ENCODE measurements at regions not wholly inside any gene's neighbourhood (a gene's known extent, or its start where the extent isn't known, plus 50 kb on each side); places are given as distances from the start of the nearest gene placed in this dataset.

DNA sequence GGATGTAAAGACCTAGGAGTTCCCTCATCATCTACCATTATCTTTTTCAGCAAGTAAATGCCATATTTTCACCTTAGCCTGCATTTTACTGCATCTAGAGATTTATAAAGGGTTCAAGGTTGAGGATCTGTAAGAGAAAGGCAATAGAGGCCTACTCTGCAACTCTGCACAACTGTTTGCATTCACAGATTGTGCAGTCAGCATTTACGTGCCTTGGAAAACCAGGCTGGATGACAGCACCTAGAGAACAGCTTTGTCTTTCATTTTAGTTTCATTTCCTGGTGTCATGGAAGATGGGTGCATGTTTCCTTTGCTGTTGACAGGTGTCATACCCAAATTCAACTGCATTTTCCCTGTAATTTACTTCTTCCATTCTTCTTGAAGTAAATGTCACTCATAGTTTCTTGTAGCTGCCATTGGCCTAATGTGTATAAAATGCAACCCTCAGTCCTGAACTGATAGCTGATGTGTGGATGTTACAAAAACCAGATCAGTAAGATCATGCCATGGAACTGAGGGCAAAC, 817.5 kb downstream of the SQOR start:
- H3K36me3 Mint-ChIP-seq (ENCODE audit: insufficient read depth): no peaks in the 10 kb centered on the region
- no peaks in the 10 kb centered on the region for H3K27me3 Mint-ChIP-seq
- H3K27ac Mint-ChIP-seq: no peak overlapping the region
- peaks cover 3 to 7% of the 10 kb centered on the region in 2 donors for H3K9me3 Mint-ChIP-seq
- ATAC-seq (replicated peaks) (no peak), DNase-seq (no peak)
- no peaks in the 10 kb centered on the region for H3K4me1 Mint-ChIP-seq (ENCODE audit: low read depth in 2 of 2)
- no peak overlapping the region for H3K4me3 Mint-ChIP-seq

DNA sequence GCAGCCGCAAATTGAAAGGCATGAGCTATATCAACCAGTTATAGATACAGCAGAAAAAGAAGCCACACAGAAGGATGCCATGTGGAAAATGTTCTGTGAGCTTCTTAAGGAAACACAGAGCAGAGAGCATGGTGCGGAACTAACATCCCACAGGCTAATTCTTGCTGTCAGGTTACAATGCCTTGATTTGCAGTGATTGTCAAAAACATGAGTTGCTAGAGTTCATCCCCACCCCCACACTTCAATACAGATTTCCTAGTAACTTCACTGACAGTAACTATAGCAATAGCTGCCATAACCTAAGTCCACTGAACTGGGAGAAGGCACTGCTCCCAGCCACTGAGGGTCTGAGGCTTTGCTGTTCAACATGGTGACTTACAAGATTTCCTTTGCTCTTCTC, 821.6 kb downstream of the SQOR start:
- Mint-ChIP-seq H3K27me3 (no peaks in the 10 kb centered on the region), H3K4me1 (ENCODE audit: low read depth in 2 of 2) (no peaks in the 10 kb centered on the region), H3K36me3 (ENCODE audit: insufficient read depth) (no peaks in the 10 kb centered on the region), H3K27ac (no peak overlapping the region), H3K4me3 (no peak overlapping the region), H3K9me3 (peaks cover 0 to 3% of the 10 kb centered on the region in 2 donors)
- ATAC-seq (replicated peaks): no peak
- no peak for DNase-seq

DNA sequence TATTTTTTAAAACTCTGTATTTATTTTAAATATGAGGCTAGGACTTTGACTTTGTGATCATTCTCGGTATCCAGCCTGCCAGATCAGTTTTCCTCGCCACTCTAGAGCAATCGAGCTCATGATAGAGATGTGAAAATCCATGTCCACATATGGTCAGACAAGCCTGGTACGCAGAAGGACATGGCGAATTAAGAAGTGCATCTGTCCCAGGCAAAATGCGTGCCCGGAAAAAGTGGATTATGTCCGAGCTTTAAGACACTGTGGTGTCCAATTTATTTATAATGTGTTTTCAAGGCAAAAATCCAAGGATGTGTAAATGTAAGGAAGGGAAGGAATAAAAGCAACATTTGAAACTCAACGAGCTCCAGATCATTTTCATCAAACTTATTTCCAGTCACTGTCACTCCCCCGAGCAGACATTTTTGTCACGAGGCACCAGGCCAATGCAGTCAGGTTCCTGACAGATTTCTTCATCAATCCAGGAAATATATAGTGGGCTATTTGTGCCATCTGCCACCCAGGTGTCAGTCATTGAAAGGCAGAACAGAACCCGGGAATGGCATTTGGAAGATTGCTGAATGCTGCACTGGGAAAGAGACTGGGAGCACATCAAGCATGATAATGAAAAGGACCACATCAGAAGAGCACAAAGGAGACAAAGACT, 825.7 kb downstream of the SQOR start:
- DNase-seq (no peak), ATAC-seq (replicated peaks) (no peak)
- peaks cover 0 to 2% of the 10 kb centered on the region in 2 donors for H3K9me3 Mint-ChIP-seq
- H3K27me3 Mint-ChIP-seq: no peaks in the 10 kb centered on the region
- H3K27ac Mint-ChIP-seq: no peak overlapping the region
- no peak overlapping the region for H3K4me3 Mint-ChIP-seq
- H3K36me3 Mint-ChIP-seq (ENCODE audit: insufficient read depth): no peaks in the 10 kb centered on the region
- no peaks in the 10 kb centered on the region for H3K4me1 Mint-ChIP-seq (ENCODE audit: low read depth in 2 of 2)

DNA sequence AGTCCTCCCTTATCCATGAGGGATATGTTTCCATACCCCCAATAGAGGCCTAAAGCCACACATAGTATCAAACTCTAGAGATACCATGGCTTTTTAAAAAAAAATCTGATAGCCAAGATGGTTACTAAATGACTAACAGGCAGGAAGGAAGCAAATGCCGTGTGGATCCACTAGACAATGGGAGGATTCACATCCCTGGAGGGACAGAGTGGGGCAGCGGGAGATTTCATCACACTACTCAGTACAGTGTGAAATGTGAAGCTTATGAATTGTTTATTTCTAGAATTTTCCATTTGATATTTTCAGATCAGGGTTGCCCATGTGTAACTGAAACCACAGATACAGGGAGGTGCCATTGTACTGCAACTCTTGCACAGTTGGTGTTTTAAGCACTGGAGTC, 826.6 kb downstream of the SQOR start:
- Mint-ChIP-seq H3K4me3 (no peak overlapping the region), H3K4me1 (ENCODE audit: low read depth in 2 of 2) (no peaks in the 10 kb centered on the region), H3K27me3 (no peaks in the 10 kb centered on the region), H3K27ac (no peak overlapping the region), H3K36me3 (ENCODE audit: insufficient read depth) (no peaks in the 10 kb centered on the region), H3K9me3 (peaks cover 0 to 2% of the 10 kb centered on the region in 2 donors)
- ATAC-seq (replicated peaks) (no peak), DNase-seq (no peak)

DNA sequence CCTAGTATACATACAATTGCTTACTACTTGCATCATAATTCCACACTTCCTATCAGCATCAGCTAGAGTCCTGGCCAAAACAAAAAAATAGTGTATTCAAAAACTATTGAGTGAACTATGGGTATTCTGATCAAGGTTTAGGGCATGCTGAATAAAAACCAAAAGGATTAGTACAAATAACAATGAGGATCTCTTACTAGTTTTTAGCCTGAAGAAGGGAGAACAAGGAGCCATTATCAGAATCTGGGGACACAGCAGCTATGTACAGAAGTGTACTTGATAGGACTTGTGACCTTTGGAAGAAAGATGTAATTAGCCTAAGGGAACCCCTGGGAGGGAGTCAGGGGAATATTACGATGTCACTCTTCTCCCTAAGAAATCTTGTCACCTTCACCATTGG, 832.2 kb downstream of the SQOR start:
- no peaks in the 10 kb centered on the region for H3K4me1 Mint-ChIP-seq (ENCODE audit: low read depth in 2 of 2)
- ATAC-seq (replicated peaks) (no peak), DNase-seq (no peak)
- H3K9me3 Mint-ChIP-seq: peaks cover 0 to 4% of the 10 kb centered on the region in 2 donors
- no peaks in the 10 kb centered on the region for H3K27me3 Mint-ChIP-seq
- no peak overlapping the region for H3K4me3 Mint-ChIP-seq
- no peaks in the 10 kb centered on the region for H3K36me3 Mint-ChIP-seq (ENCODE audit: insufficient read depth)
- H3K27ac Mint-ChIP-seq: no peak overlapping the region

DNA sequence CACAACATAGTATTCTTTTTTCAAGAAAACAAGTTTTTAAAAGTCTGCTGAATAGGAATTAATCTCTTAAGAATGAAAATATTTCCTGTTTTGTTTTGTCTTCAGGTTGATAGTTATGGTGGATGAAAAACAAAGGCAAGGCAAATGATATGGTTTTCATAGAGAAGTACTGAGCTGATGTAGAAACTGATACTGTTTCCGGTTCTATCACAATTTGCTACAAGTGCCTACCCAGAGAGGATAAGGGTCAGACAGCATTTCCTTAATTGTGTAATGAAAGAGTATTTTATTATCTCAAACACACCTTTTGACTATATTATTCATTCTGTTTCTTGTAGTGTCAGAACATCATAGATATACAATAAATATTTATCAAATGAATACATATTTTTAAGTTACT, 836.3 kb downstream of the SQOR start:
- Mint-ChIP-seq H3K4me3 (no peak overlapping the region), H3K27me3 (no peaks in the 10 kb centered on the region), H3K27ac (no peak overlapping the region), H3K4me1 (ENCODE audit: low read depth in 2 of 2) (no peaks in the 10 kb centered on the region), H3K36me3 (ENCODE audit: insufficient read depth) (no peaks in the 10 kb centered on the region), H3K9me3 (peaks cover 0 to 2% of the 10 kb centered on the region in 2 donors)
- DNase-seq: no peak
- ATAC-seq (replicated peaks): no peak

DNA sequence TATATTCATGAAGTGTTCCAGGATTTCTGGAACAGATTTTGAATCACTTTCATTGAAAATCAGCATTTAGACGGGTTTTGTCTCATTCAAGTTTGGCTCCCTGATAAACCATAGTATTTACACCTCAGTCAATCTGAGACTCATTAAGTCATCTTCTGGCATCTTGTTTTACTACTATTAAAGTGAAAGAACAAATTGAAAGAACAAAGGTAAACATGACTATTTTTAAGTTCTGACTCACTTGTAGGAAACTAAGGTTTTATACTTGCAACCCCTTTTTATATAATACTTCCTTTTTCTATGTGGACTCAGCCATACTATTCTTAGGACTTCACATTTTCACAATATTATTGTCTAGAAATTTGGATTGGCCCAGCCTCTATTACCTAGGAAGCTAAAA, 854.4 kb downstream of the SQOR start:
- H3K36me3 Mint-ChIP-seq (ENCODE audit: insufficient read depth): no peaks in the 10 kb centered on the region
- no peak for DNase-seq
- H3K9me3 Mint-ChIP-seq: peaks cover 12 to 25% of the 10 kb centered on the region in 2 donors
- H3K27ac Mint-ChIP-seq: no peak overlapping the region
- ATAC-seq (replicated peaks): no peak
- no peaks in the 10 kb centered on the region for H3K4me1 Mint-ChIP-seq (ENCODE audit: low read depth in 2 of 2)
- no peaks in the 10 kb centered on the region for H3K27me3 Mint-ChIP-seq
- no peak overlapping the region for H3K4me3 Mint-ChIP-seq

DNA sequence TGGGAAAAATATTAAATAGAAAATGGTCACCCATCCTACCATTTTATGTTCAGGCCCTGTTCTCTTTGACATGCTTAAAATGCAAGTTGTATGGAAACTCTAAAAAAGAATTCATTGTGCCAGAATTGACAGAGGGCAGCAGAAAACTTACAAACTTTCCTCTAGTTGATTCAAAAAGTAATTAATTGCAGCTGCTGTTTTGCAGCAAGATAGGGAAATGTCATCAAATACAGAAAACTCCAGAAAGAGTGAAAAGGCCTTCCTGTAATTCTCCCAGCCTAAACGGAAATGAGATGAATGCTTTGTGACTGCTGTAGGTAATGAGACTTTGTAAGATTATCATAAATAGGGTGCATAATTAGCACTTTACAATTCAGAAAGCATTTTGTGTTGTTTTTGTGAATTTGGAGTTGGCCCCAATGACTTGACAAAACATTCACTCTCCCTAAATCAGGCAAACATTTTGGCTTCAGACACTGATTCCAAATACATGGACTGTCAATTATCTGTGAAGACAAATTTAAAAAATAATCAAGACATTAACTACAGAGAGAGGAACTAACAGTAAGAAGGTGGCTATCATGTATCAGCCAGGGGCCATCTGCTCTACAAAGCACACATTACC, 861.8 kb downstream of the SQOR start:
- H3K9me3 Mint-ChIP-seq: peaks cover 14 to 15% of the 10 kb centered on the region in 2 donors
- ATAC-seq (replicated peaks): no peak

DNA sequence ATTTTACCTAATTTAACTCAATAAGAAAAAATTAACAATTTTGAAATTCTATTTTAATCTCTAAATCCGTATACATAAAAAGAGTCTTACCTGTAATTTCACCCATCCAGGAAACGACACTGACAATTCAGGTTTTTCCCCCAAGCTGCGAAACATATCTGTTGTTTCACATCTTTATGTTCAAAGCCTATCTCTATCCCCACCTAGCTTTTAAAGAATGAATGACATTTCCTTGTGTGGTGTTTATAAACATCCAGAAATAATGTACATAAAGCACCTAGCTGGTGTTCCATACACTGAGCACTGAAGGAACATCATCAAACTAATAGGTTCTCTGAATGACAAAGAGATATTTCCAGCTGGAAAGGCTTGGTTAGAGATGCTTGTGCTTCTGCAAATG, 867.8 kb downstream of the SQOR start:
- no peaks in the 10 kb centered on the region for H3K4me1 Mint-ChIP-seq (ENCODE audit: low read depth in 2 of 2)
- H3K27me3 Mint-ChIP-seq: no peaks in the 10 kb centered on the region
- H3K27ac Mint-ChIP-seq: no peak overlapping the region
- ATAC-seq (replicated peaks): no peak
- peaks cover 0 to 13% of the 10 kb centered on the region in 2 donors for H3K9me3 Mint-ChIP-seq
- H3K36me3 Mint-ChIP-seq (ENCODE audit: insufficient read depth): no peaks in the 10 kb centered on the region
- no peak for DNase-seq
- no peak overlapping the region for H3K4me3 Mint-ChIP-seq

More for the DNA sequence above, 861.8 kb downstream of the SQOR start:
- H3K4me3 Mint-ChIP-seq: no peak overlapping the region
- no peaks in the 10 kb centered on the region for H3K4me1 Mint-ChIP-seq (ENCODE audit: low read depth in 2 of 2)
- DNase-seq: no peak
- H3K36me3 Mint-ChIP-seq (ENCODE audit: insufficient read depth): no peaks in the 10 kb centered on the region
- no peak overlapping the region for H3K27ac Mint-ChIP-seq
- H3K27me3 Mint-ChIP-seq: no peaks in the 10 kb centered on the region

DNA sequence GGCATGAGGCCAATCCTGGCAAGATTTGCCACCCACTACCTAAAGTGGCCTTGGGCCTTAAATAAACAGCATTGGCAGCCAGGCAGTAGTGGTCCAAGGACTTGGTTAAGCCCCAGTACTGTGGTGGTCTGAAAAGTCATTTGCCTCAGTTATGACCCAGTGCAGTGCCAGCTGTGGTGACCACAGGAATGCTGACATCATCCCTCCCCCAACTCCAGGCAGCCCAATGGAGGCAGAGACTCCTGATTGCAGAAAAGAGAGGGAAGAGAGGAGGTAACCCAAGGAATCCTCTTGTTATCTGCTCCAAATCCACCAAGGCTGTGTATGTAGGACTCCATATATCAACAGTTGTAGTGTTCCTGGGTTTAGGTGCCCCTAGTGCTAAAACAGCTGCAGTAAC, 883.6 kb downstream of the SQOR start:
- Mint-ChIP-seq H3K4me3 (no peak overlapping the region), H3K36me3 (ENCODE audit: insufficient read depth) (no peaks in the 10 kb centered on the region), H3K27ac (no peak overlapping the region), H3K9me3 (no peaks in the 10 kb centered on the region), H3K27me3 (no peaks in the 10 kb centered on the region), H3K4me1 (ENCODE audit: low read depth in 2 of 2) (no peaks in the 10 kb centered on the region)
- DNase-seq: no peak
- no peak for ATAC-seq (replicated peaks)

DNA sequence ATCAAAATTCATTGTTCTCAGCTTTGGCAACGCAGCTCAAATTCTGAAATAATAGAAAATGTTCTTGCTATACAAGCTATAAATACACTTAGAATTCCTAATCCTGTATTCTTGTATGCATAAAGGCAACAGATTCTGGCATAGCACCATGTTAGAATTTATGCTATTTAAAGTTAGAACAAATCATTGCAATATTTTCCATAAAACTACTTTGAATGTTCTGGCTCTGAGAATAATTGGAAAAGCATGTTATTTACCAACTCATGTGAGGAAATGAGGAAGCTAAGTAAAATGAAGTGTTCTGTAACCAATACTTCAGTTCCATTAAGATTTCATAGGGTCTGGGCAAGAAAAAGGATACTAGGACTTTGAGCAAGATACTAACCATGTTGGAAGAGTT, 888.9 kb downstream of the SQOR start:
- H3K4me1 Mint-ChIP-seq (ENCODE audit: low read depth in 2 of 2): no peaks in the 10 kb centered on the region
- no peak for DNase-seq
- no peaks in the 10 kb centered on the region for H3K27me3 Mint-ChIP-seq
- H3K27ac Mint-ChIP-seq: no peak overlapping the region
- no peak overlapping the region for H3K4me3 Mint-ChIP-seq
- no peak for ATAC-seq (replicated peaks)
- H3K36me3 Mint-ChIP-seq (ENCODE audit: insufficient read depth): no peaks in the 10 kb centered on the region
- H3K9me3 Mint-ChIP-seq: peaks cover 2 to 6% of the 10 kb centered on the region in 2 donors

DNA sequence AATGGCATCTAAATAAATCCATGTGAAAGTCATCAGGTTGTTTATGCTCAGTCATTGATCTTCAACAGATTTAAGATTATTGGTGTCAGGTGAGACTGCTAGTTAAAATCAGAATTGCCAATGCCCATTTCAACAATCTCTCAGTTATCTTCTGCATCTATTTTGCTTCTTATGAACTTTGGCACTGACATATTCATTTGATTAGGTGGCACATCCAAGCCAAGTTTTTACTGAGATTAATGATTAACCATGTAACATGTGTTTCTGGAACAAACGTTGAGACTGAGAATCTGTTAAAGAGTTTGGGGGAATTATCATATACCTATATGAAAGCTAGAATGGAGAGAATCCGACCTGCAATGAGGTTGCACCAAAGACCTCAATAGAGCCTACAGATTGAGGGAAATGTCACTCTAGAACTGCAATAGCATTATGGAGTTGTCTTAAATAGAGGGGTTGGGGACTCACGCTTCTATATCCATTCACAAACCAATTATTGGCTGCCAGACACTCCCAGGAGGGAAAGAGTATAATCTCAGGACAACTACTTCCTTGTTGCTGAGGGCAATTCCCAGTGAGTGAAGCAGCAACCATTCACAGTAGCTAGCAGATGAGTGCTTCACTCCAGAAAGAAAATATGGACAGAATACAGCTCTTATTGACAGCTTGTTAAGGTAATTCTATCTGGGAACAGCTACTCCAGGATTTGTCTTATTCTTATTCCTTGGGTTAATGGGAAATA, 891.3 kb downstream of the SQOR start:
- DNase-seq (no peak), ATAC-seq (replicated peaks) (no peak)
- no peak overlapping the region for H3K4me3 Mint-ChIP-seq

DNA sequence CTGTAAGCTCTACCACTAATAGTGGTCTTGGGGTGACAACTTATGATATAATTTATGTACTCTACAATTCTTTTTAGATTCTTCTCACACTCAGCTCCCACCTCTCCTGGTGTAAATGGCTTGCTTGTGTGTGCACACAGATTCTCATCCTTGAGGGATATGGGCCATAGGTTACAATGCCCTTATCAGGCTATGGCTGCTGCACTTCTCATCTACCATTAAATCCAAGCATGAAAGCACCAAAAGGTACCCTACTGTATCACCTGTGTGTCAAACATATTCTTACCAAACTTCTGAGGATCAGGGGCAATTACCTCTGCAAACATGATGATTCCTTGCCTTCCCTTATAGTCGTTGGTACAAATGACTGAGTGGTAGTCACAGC, 891.9 kb downstream of the SQOR start:
- no peaks in the 10 kb centered on the region for H3K27me3 Mint-ChIP-seq
- no peak overlapping the region for H3K27ac Mint-ChIP-seq
- DNase-seq (no peak), ATAC-seq (replicated peaks) (no peak)
- H3K36me3 Mint-ChIP-seq (ENCODE audit: insufficient read depth): no peaks in the 10 kb centered on the region
- H3K4me1 Mint-ChIP-seq (ENCODE audit: low read depth in 2 of 2): no peaks in the 10 kb centered on the region
- H3K9me3 Mint-ChIP-seq: peaks cover 3 to 8% of the 10 kb centered on the region in 2 donors
- no peak overlapping the region for H3K4me3 Mint-ChIP-seq

More for the DNA sequence above, 891.3 kb downstream of the SQOR start:
- peaks cover 3 to 8% of the 10 kb centered on the region in 2 donors for H3K9me3 Mint-ChIP-seq
- no peaks in the 10 kb centered on the region for H3K4me1 Mint-ChIP-seq (ENCODE audit: low read depth in 2 of 2)
- no peaks in the 10 kb centered on the region for H3K36me3 Mint-ChIP-seq (ENCODE audit: insufficient read depth)
- H3K27ac Mint-ChIP-seq: no peak overlapping the region
- H3K27me3 Mint-ChIP-seq: no peaks in the 10 kb centered on the region

DNA sequence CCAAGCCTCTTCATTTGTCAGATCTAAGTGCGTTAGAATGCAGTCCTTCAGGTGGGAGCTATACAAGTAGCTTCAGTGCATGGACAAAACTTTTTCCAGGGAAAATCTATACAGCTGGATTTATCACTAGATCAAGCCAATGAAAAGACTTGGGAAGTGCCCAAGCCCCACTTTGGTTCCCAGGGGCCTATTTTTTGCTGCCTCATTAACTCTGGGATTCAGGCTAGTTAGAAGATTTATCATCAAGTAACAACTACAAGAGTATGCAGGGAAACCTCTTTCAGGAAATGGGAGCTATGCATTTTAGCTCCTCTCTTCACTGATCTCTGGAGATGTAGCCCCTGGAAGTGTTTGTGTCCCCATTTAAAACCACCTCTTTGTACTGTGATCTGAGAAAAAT, 908.8 kb downstream of the SQOR start:
- Mint-ChIP-seq H3K27me3 (no peaks in the 10 kb centered on the region), H3K9me3 (peaks cover under 1 to 12% of the 10 kb centered on the region in 2 donors), H3K4me1 (ENCODE audit: low read depth in 2 of 2) (no peaks in the 10 kb centered on the region), H3K27ac (no peak overlapping the region), H3K4me3 (no peak overlapping the region), H3K36me3 (ENCODE audit: insufficient read depth) (no peaks in the 10 kb centered on the region)
- DNase-seq: no peak
- no peak for ATAC-seq (replicated peaks)
